ENCODE measurements at regions not wholly inside any gene's neighbourhood (a gene's known extent, or its start where the extent isn't known, plus 50 kb on each side); places are given as distances from the start of the nearest gene placed in this dataset.

- DNase-seq (no peak), ATAC-seq (no peak)
- intact Hi-C loops (cut with DNase I), result no loop called here
- Histone ChIP-seq H3K9me3 (peaks cover 0 to 13% (median 0%) of the 10 kb centered on the region in 11 donors), H3K4me3 (no peak overlapping the region), H3K4me1 (no peaks in the 10 kb centered on the region), H3K27ac (no peak overlapping the region), H3K27me3 (no peaks in the 10 kb centered on the region), H3K36me3 (no peaks in the 10 kb centered on the region)
- 87 to 90% methylated on average over 5 of the region's 5 CpGs for WGBS, 2 donors
- TF ChIP-seq CTCF (IDR thresholded peaks at IDR 0.05), result no peak
These were observed 224.8 kb upstream of the NRXN1 start for GRCh38 chr2:51256736-51257135.

- Histone ChIP-seq H3K9me3 (peaks cover 0 to 13% (median 0%) of the 10 kb centered on the region in 11 donors), H3K4me1 (no peaks in the 10 kb centered on the region), H3K27ac (no peak overlapping the region), H3K36me3 (no peaks in the 10 kb centered on the region), H3K27me3 (no peaks in the 10 kb centered on the region), H3K4me3 (no peak overlapping the region)
- TF ChIP-seq CTCF (IDR thresholded peaks at IDR 0.05), result no peak
- DNase-seq (no peak), ATAC-seq (no peak)
- intact Hi-C loops (cut with DNase I), result no loop called here
- WGBS, 2 donors, result 68 to 78% methylated on average over 2 of the region's 2 CpGs
These were observed 219.4 kb upstream of the NRXN1 start for GRCh38 chr2:51251356-51251755.

DNA sequence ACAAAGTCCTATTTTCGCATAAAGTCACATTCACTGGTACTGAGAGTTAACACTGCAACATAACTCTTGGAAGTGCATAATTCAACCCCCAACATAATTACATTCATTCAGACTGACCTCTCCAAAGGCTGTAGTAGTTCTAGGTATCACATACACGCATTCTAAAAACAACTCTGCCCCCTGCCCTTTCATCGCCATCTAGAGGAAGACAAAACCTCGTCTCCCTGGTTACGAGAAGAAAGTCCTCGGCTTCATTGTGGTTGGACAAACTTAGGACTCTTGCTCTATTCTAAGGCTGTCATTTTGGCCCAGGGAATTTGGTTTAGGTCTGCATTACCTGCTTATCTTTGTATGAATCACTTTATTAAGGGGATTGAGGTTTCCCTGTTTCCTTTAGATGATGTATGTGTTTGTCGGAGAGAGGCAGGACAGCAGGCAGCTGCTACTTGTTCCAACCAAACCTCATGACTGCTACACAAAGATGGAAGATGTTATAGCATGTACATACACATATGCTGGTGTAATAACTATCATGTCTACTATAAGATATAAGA, 215.4 kb upstream of the NRXN1 start:
- WGBS, 2 donors, result 82 to 86% methylated on average over 7 of the region's 7 CpGs
- no peak overlapping the region for H3K27ac ChIP-seq
- DNase-seq (no peak), ATAC-seq (no peak)
- H3K4me3 ChIP-seq, result no peak overlapping the region
- no peaks in the 10 kb centered on the region for H3K36me3 ChIP-seq
- no peaks in the 10 kb centered on the region for H3K4me1 ChIP-seq
- no peaks in the 10 kb centered on the region for H3K27me3 ChIP-seq
- TF ChIP-seq CTCF (IDR thresholded peaks at IDR 0.05), result no peak
- peaks cover 0 to 6% (median 0%) of the 10 kb centered on the region in 11 donors for H3K9me3 ChIP-seq
- intact Hi-C loops (cut with DNase I), result no loop called here

DNA sequence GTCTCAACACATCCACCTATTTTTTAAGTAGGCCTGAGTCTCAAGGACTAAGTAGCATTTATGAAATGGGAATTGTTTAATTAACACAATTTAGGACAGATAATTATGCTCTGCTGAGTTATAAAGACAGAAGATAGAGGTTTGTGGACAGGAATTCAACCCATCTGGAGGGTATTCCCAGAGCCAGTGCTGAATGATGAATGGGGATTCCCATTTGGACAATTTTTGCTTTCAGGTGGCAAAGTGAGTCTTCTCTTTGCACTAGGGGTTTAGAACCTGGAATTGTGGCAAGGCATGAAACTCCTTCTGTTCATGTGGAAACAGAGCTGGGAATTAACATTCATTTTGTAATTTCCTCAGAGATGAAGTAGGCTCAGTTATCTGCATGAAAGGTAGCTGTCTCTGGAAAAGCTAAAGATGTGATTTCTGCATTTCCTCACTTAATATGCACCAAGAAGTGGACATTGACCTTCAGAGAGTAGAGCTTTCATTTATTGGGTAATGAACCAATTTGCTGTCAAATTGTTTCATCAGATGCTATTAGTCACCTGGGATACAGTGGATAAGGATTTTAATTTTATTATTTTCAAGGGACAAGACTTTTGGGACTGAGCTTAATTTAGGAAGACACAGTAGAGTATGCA, 212.1 kb upstream of the NRXN1 start:
- no peak for TF ChIP-seq CTCF (IDR thresholded peaks at IDR 0.05)

More for the DNA sequence above, 212.1 kb upstream of the NRXN1 start:
- DNase-seq (no peak), ATAC-seq (no peak)
- no peak overlapping the region for H3K4me3 ChIP-seq
- H3K9me3 ChIP-seq, result no peaks in the 10 kb centered on the region
- intact Hi-C loops (cut with DNase I), result no loop called here
- no peaks in the 10 kb centered on the region for H3K4me1 ChIP-seq
- no peaks in the 10 kb centered on the region for H3K36me3 ChIP-seq
- H3K27me3 ChIP-seq, result no peaks in the 10 kb centered on the region
- H3K27ac ChIP-seq, result no peak overlapping the region
